ENCODE measurements at regions not wholly inside any gene's neighbourhood (a gene's known extent, or its start where the extent isn't known, plus 50 kb on each side); places are given as distances from the start of the nearest gene placed in this dataset.

DNA sequence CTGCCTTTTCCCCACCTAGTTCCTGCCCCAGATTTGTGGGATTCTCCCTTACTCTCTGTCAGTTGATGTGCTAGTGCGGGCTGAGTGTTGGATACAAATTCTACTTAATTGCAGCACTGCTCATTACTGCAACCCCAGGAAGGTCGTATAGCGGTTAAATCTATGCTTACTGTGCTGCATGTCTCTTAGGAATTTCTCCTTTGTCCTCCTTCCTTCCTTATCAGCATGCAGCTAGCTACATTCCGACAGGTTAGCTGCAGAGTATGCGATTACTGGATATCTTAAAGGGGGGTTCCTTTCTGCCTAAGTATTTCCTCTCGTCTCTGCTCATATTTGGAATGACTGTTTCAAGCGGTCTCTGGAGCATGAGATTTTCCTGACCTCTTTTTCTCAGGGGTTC lies 662.8 kb downstream of the TLL1 start:
- TF ChIP-seq, protein P1, sequence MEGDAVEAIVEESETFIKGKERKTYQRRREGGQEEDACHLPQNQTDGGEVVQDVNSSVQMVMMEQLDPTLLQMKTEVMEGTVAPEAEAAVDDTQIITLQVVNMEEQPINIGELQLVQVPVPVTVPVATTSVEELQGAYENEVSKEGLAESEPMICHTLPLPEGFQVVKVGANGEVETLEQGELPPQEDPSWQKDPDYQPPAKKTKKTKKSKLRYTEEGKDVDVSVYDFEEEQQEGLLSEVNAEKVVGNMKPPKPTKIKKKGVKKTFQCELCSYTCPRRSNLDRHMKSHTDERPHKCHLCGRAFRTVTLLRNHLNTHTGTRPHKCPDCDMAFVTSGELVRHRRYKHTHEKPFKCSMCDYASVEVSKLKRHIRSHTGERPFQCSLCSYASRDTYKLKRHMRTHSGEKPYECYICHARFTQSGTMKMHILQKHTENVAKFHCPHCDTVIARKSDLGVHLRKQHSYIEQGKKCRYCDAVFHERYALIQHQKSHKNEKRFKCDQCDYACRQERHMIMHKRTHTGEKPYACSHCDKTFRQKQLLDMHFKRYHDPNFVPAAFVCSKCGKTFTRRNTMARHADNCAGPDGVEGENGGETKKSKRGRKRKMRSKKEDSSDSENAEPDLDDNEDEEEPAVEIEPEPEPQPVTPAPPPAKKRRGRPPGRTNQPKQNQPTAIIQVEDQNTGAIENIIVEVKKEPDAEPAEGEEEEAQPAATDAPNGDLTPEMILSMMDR (IDR thresholded peaks at IDR 0.05; ENCODE audit: insufficient read depth, low read depth, low read length) = no peak
- TF ChIP-seq EZH2 (IDR thresholded peaks at IDR 0.05; ENCODE audit: insufficient read depth, low read length) = no peak

Measured in astrocyte (in vitro differentiated cells and primary cell).